IMR-90 (cell line): ENCODE measurements at regions not wholly inside any gene's neighbourhood (a gene's known extent, or its start where the extent isn't known, plus 50 kb on each side); places are given as distances from the start of the nearest gene placed in this dataset.
"Not testable (repeated sequence)": the region's sequence is repeated elsewhere in the genome, so short reads cannot be mapped to it uniquely, and the experiment has no call there.

Experiments
- ATAC-seq: fragments of 200-7000 bp; cut with Tn5 transposase; 2 replicates; pipeline ENCODE4 v1.9.1; 2020; ENCODE audit warnings: low read depth, mild to moderate bottlenecking, moderate library complexity
- BruUV-seq: library from RNA; stranded (reverse); fragments of 400-500 nt; replicated peaks from 2 replicates; lab custom pipeline; 2021; lab: Mats Ljungman, UMichigan
- CTCF ChIA-PET: fragments of 300-600 bp; formaldehyde crosslinking; extraction: SDS; loops from one replicate; lab custom pipeline; 2021; ENCODE audit warnings: antibody characterized with exemption; lab: Yijun Ruan, JAX
- POLR2A ChIA-PET: fragments of 300-600 bp; sonication (Branson Sonifier 250); formaldehyde crosslinking; loops from one replicate; lab custom pipeline; 2022; ENCODE audit warnings: antibody characterized with exemption; ENCODE audit not compliant: unreplicated experiment; lab: Charles Lee
- DNase-seq: peaks from one replicate; pipeline ENCODE4 v3.0.0; 2013
- H2AFZ ChIP-seq: replicated peaks from 2 replicates; pipeline ENCODE3; 2013; ENCODE audit warnings: low read length, mild to moderate bottlenecking; ENCODE audit not compliant: poor library complexity
- H2AK5ac ChIP-seq: 2 replicates; pipeline ENCODE4 v1.6.1; 2013; ENCODE audit warnings: low read depth, low read length, inconsistent platforms
- H2AK9ac ChIP-seq: replicated peaks from 2 replicates; pipeline ENCODE3; 2013; ENCODE audit warnings: mild to moderate bottlenecking, low read depth, low read length, moderate library complexity; ENCODE audit not compliant: poor library complexity
- H2BK120ac ChIP-seq: 2 replicates; pipeline ENCODE4 v1.6.1; 2013; ENCODE audit warnings: low read depth, low read length, inconsistent platforms
- H2BK15ac ChIP-seq: 3 replicates; pipeline ENCODE4 v1.6.1; 2013; ENCODE audit warnings: low read depth, low read length, inconsistent platforms
- H2BK20ac ChIP-seq: 2 replicates; pipeline ENCODE4 v1.6.1; 2013; ENCODE audit warnings: low read depth, mild to moderate bottlenecking, inconsistent platforms, low read length, moderate library complexity
- H2BK5ac ChIP-seq: 2 replicates; pipeline ENCODE4 v1.6.1; 2013; ENCODE audit warnings: mild to moderate bottlenecking, low read depth, low read length, inconsistent platforms; ENCODE audit not compliant: poor library complexity, severe bottlenecking
- H3K14ac ChIP-seq: replicated peaks from 2 replicates; pipeline ENCODE4 v1.6.1; 2013; ENCODE audit warnings: low read depth, low read length, inconsistent platforms
- H3K18ac ChIP-seq: 2 replicates; pipeline ENCODE4 v1.6.1; 2013; ENCODE audit warnings: low read depth, low read length, control low read depth
- H3K23ac ChIP-seq: 2 replicates; pipeline ENCODE4 v1.6.1; 2013; ENCODE audit warnings: low read depth, low read length, inconsistent platforms
- H3K27ac ChIP-seq: 2 replicates; pipeline ENCODE4 v1.5.1; 2013; ENCODE audit warnings: mild to moderate bottlenecking, control low read depth, low read length; ENCODE audit not compliant: insufficient read depth
- H3K27me3 ChIP-seq: 2 replicates; pipeline ENCODE4 v1.6.1; 2013; ENCODE audit warnings: low read length; ENCODE audit not compliant: control insufficient read depth, insufficient read depth
- H3K36me3 ChIP-seq: 2 replicates; pipeline ENCODE4 v1.6.1; 2013; ENCODE audit warnings: low read length, mixed read lengths; ENCODE audit not compliant: control insufficient read depth, insufficient read depth
- H3K4ac ChIP-seq: 2 replicates; pipeline ENCODE4 v1.6.1; 2013; ENCODE audit warnings: low read depth, low read length, inconsistent platforms
- H3K4me1 ChIP-seq: 2 replicates; pipeline ENCODE4 v1.6.1; 2013; ENCODE audit warnings: low read length, mixed read lengths; ENCODE audit not compliant: control insufficient read depth, insufficient read depth
- H3K4me2 ChIP-seq: 2 replicates; pipeline ENCODE4 v1.6.1; 2013; ENCODE audit warnings: low read depth, mild to moderate bottlenecking, control low read depth, low read length, moderate library complexity
- H3K4me3 ChIP-seq: 2 replicates; pipeline ENCODE4 v1.5.1; 2013; ENCODE audit warnings: low read depth, mild to moderate bottlenecking, control low read depth, low read length, moderate library complexity; ENCODE audit not compliant: insufficient read depth
- H3K56ac ChIP-seq: 2 replicates; pipeline ENCODE4 v1.6.1; 2013; ENCODE audit warnings: low read length, inconsistent platforms; ENCODE audit not compliant: insufficient read depth; ENCODE audit errors: extremely low read depth
- H3K79me1 ChIP-seq, 2 experiments: 2 replicates each; pipeline ENCODE4 v1.6.1; 2013; ENCODE audit warnings: low read length in 2 of 2, inconsistent platforms in 1 of 2, low read depth in 1 of 2
- H3K9ac ChIP-seq: 2 replicates; pipeline ENCODE4 v1.6.1; 2013; ENCODE audit warnings: low read depth, low read length, control low read depth
- H3K9me1 ChIP-seq: 2 replicates; pipeline ENCODE4 v1.6.1; 2013; ENCODE audit warnings: low read length, inconsistent platforms; ENCODE audit not compliant: insufficient read depth
- H3K9me3 ChIP-seq: 2 replicates; pipeline ENCODE4 v1.6.1; 2013; ENCODE audit warnings: low read length; ENCODE audit not compliant: control insufficient read depth, insufficient read depth
- H4K20me1 ChIP-seq: 2 replicates; pipeline ENCODE4 v1.6.1; 2013; ENCODE audit warnings: low read length, inconsistent platforms; ENCODE audit not compliant: insufficient read depth
- H4K5ac ChIP-seq: 2 replicates; pipeline ENCODE4 v1.6.1; 2013; ENCODE audit warnings: mild to moderate bottlenecking, low read depth, low read length, control low read depth
- H4K8ac ChIP-seq, 2 experiments: 2 replicates each; pipeline ENCODE4 v1.6.1; 2013; ENCODE audit warnings: low read depth in 2 of 2, low read length in 2 of 2, control low read depth in 1 of 2, inconsistent platforms in 1 of 2
- H4K91ac ChIP-seq: 2 replicates; pipeline ENCODE4 v1.6.1; 2013; ENCODE audit warnings: low read depth, low read length, inconsistent platforms; ENCODE audit not compliant: insufficient read depth
- BHLHE40 ChIP-seq: fragments of 150-350 bp; IDR thresholded peaks from 2 replicates; pipeline ENCODE4 v1.6.1; 2016; ENCODE audit warnings: mild to moderate bottlenecking, low read depth, low read length
- CEBPB ChIP-seq: IDR thresholded peaks from 2 replicates; pipeline ENCODE4 v1.6.1; 2012; ENCODE audit warnings: low read depth, low read length, improper control_type of control experiment
- FOS ChIP-seq: fragments of 150-350 bp; IDR thresholded peaks from 2 replicates; pipeline ENCODE4 v1.6.1; 2016; ENCODE audit warnings: low read depth, low read length
- MXI1 ChIP-seq: IDR thresholded peaks from 2 replicates; pipeline ENCODE4 v1.6.1; 2012; ENCODE audit warnings: low read depth, mild to moderate bottlenecking, low read length, moderate library complexity, borderline replicate concordance
- POLR2A ChIP-seq: IDR thresholded peaks from 2 replicates; pipeline ENCODE4 v1.6.1; 2012; ENCODE audit warnings: mild to moderate bottlenecking, low read depth, low read length
- RAD21 ChIP-seq: IDR thresholded peaks from 2 replicates; pipeline ENCODE4 v1.6.1; 2012; ENCODE audit warnings: low read length, improper control_type of control experiment
- RFX5 ChIP-seq: IDR thresholded peaks from 2 replicates; pipeline ENCODE4 v1.8.0; 2012; ENCODE audit warnings: low read depth, mild to moderate bottlenecking, low read length, moderate library complexity
- WGBS, 2 experiments: methylation state at CpG; one replicate each; pipeline versions ENCODE4 v1.1.5 to v1.1.7; 2013; ENCODE audit warnings: missing lambda C conversion rate in 2 of 2; ENCODE audit not compliant: insufficient read length in 1 of 2; ENCODE audit errors: extremely low coverage in 2 of 2; 5-methylcytosine and 5-hydroxymethylcytosine counted together
- dilution Hi-C: fragments of 300-500 bp; cut with HindIII; formaldehyde crosslinking; loops from one replicate; pipeline ENCODE4 v1.14.3; 2018; ENCODE audit warnings: low sequenced_read_pairs; ENCODE audit not compliant: unreplicated experiment
- in situ Hi-C: fragments of 300-500 bp; cut with MboI; formaldehyde crosslinking; loops from 3 replicates; pipeline ENCODE4 v1.14.3; 2019; ENCODE audit warnings: low sequenced_read_pairs, inconsistent platforms, mixed read lengths
- intact Hi-C: fragments of 100-400 bp; cut with micrococcal nuclease; formaldehyde crosslinking; loops from 2 replicates; pipeline ENCODE4 v1.10.0; 2022
- TF ChIP-seq, protein P1 (sequence below): fragments of 150-350 bp; IDR thresholded peaks from 2 replicates; pipeline ENCODE4 v1.6.1; 2017; ENCODE audit warnings: mild to moderate bottlenecking, antibody characterized with exemption, low read length, low read depth

DNA sequence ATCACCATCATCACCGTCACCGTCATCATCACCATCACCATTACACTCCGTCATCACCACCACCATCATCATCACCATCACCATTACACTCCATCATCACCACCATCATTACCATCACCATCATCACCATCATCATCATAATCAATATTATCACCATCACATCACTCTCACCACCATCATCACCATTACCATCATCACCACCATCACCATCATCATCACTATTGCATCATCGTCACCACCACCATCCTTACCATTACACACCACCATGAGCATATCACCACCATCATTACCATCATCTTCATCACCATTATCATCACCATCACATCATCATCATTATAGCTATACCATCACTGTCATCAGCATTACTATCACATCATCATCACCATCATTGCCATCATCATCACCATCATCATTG, 93.7 kb downstream of the KIF26A start:
- H3K79me1 ChIP-seq, result no peaks in the 10 kb centered on the region
- CTCF ChIA-PET, result no interaction called here
- H2BK20ac ChIP-seq, result no peak overlapping the region
- no peak overlapping the region for H3K23ac ChIP-seq
- no peak for DNase-seq
- peaks cover 62% of the 10 kb centered on the region for H3K9me3 ChIP-seq
- no peak overlapping the region for H3K4me3 ChIP-seq
- in situ Hi-C loops, result no loop called here
- H3K4me2 ChIP-seq, result no peak overlapping the region
- no peak overlapping the region for H2AK9ac ChIP-seq
- no peak overlapping the region for H3K9ac ChIP-seq
- WGBS, 2 experiments, result 48% methylated on average over 4 of the region's 4 CpGs; no CpG with 5 or more reads in 1 of the 2 experiments
- TF ChIP-seq POLR2A (no peak), BHLHE40 (no peak), RFX5 (no peak), MXI1 (no peak), RAD21 (no peak), FOS (no peak), CEBPB (peak; percentile 79)
- TF ChIP-seq, protein P1, sequence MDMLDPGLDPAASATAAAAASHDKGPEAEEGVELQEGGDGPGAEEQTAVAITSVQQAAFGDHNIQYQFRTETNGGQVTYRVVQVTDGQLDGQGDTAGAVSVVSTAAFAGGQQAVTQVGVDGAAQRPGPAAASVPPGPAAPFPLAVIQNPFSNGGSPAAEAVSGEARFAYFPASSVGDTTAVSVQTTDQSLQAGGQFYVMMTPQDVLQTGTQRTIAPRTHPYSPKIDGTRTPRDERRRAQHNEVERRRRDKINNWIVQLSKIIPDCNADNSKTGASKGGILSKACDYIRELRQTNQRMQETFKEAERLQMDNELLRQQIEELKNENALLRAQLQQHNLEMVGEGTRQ, result no peak
- H2BK15ac ChIP-seq, result no peak overlapping the region
- H4K8ac ChIP-seq, result no peak overlapping the region
- POLR2A ChIA-PET, result no interaction called here
- H3K9me1 ChIP-seq, result no peaks in the 10 kb centered on the region
- ATAC-seq, result no peak
- no peaks in the 10 kb centered on the region for H3K4me1 ChIP-seq
- intact Hi-C loops, result no loop called here
- H2BK120ac ChIP-seq, result no peak overlapping the region
- H3K18ac ChIP-seq, result no peak overlapping the region
- dilution Hi-C loops, result no loop called here
- H4K20me1 ChIP-seq, result no peaks in the 10 kb centered on the region
- H3K4ac ChIP-seq, result no peak overlapping the region
- peak overlapping the region; percentile 72 for H2BK5ac ChIP-seq
- no peak overlapping the region for H4K91ac ChIP-seq
- no peak overlapping the region for H3K14ac ChIP-seq
- H2AK5ac ChIP-seq, result no peak overlapping the region
- no peaks in the 10 kb centered on the region for H3K36me3 ChIP-seq
- no peak overlapping the region for H2AFZ ChIP-seq
- H3K56ac ChIP-seq, result no peak overlapping the region
- no peak overlapping the region for H4K5ac ChIP-seq
- H3K27me3 ChIP-seq, result no peaks in the 10 kb centered on the region
- no peak overlapping the region for H3K27ac ChIP-seq
- BruUV-seq, result no TSS peak

DNA sequence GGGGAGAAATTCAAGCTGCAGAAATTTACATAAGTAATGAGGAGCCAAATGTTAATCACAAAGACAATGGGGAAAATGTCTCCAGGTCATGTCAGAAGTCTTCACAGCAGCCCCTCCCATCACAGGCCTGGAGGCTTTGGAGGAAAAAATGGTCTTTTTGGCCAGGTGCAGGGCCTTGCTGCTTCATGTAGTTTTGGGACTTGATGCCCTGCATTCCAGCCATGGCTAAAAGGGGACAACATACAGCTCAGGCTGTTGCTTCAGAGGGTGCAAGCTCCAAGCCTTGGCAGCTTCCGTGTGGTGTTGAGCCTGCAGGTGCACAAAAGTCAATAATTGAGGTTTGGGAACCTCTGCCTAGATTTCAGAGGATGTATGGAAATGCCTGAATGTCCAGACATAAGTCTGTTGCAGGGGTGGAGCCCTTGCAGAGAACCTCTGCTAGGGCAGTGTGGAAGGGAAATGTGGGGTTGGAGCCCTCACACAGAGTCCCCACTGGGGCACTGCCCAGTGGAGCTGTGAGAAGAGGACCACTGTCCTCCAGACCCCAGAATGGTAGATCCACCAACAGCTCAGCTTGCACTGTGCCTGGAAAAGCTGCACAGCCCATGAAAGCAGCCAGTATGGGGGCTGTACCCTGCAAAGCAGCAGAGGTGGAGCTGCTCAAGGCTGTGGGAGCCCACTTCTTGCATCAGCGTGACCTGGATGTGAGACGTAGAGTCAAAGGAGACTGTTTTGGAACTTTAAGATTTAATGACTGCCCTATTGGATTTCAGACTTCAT, 95.8 kb downstream of the KIF26A start:
- H4K5ac ChIP-seq, H2AK9ac ChIP-seq, intact Hi-C loops, H3K4me1 ChIP-seq, POLR2A ChIA-PET, H3K23ac ChIP-seq, H3K79me1 ChIP-seq, H4K91ac ChIP-seq, H3K36me3 ChIP-seq, in situ Hi-C loops, CTCF ChIA-PET, H2BK15ac ChIP-seq, H2AK5ac ChIP-seq, H2BK120ac ChIP-seq, H3K4ac ChIP-seq, DNase-seq, H3K27me3 ChIP-seq, H2AFZ ChIP-seq, H2BK5ac ChIP-seq, H3K4me2 ChIP-seq, H3K9ac ChIP-seq, ATAC-seq, H4K20me1 ChIP-seq, BruUV-seq, H3K9me1 ChIP-seq, H3K56ac ChIP-seq, H3K4me3 ChIP-seq, H2BK20ac ChIP-seq, H4K8ac ChIP-seq, H3K18ac ChIP-seq, dilution Hi-C loops, H3K27ac ChIP-seq, H3K14ac ChIP-seq: not testable (repeated sequence)
- peaks cover 61% of the 10 kb centered on the region for H3K9me3 ChIP-seq
- WGBS, 2 experiments, result 14% methylated on average over 1 of the region's 3 CpGs; no CpG with 5 or more reads in 1 of the 2 experiments
